Gastrocnemius medialis (tissue), 4 donors: ENCODE measurements at regions not wholly inside any gene's neighbourhood (a gene's known extent, or its start where the extent isn't known, plus 50 kb on each side); places are given as distances from the start of the nearest gene placed in this dataset.

Experiments
- CTCF ChIP-seq, 5 experiments: fragments of 450-650 bp in 3 of 5; fragments of 200-600 bp in 2 of 5; sonication (generic) in 2 of 5; IDR thresholded peaks in 4 of 5; conservative IDR thresholded peaks in 1 of 5; 1 replicate in 4 of 5; 2 replicates in 1 of 5; pipeline ENCODE4 v1.5.1; 2016 to 2019; ENCODE audit warnings: antibody characterized with exemption in 5 of 5, mild to moderate bottlenecking in 3 of 5, moderate library complexity in 3 of 5
- POLR2A ChIP-seq, 2 donors: fragments of 450-650 bp; IDR thresholded peaks; one replicate each; pipeline ENCODE4 v1.6.1; 2017; ENCODE audit warnings: antibody characterized with exemption in 2 of 2, mild to moderate bottlenecking in 2 of 2, moderate library complexity in 2 of 2

GRCh38 chr7:41629711-41630111, 73.2 kb downstream of the INHBA start:
- no peak for TF ChIP-seq CTCF (IDR thresholded peaks at IDR 0.05 in 4 of 5, conservative IDR thresholded peaks at IDR 0.05 in 1 of 5)
- TF ChIP-seq POLR2A (IDR thresholded peaks at IDR 0.05): no peak
